ENCODE measurements at regions not wholly inside any gene's neighbourhood (a gene's known extent, or its start where the extent isn't known, plus 50 kb on each side); places are given as distances from the start of the nearest gene placed in this dataset.
"Not testable (repeated sequence)": the region's sequence is repeated elsewhere in the genome, so short reads cannot be mapped to it uniquely, and the experiment has no call there.

- Histone ChIP-seq H3K27ac (no peak overlapping the region), H3K4me1 (replicated peaks in 1 of 2) (no peaks in the 10 kb centered on the region), H3K4me3 (no peak overlapping the region)
- in situ Hi-C loops (cut with MboI; ENCODE audit: low pct_unique_long_range_greater_than_20kb in 2 of 9, low sequenced_read_pairs in 9 of 9, unreplicated experiment in 9 of 9), result loop anchor here in 2 of 9 experiments (25.0 kb wide), 2 partner anchors 319 to 344 kb away; no protein-coding TSS in a partner anchor
- 20 to 100% (median 60%) methylated on average over 1 to 2 of the region's 2 CpGs; no CpG with 5 or more reads in 3 of the 10 experiments for WGBS, 10 experiments
- ATAC-seq (replicated peaks in 6 of 8), result peak in 2 of 8 experiments; percentile 28 to 40
These were observed 201.9 kb upstream of the RBM19 start for GRCh38 chr12:114168061-114168460.

DNA sequence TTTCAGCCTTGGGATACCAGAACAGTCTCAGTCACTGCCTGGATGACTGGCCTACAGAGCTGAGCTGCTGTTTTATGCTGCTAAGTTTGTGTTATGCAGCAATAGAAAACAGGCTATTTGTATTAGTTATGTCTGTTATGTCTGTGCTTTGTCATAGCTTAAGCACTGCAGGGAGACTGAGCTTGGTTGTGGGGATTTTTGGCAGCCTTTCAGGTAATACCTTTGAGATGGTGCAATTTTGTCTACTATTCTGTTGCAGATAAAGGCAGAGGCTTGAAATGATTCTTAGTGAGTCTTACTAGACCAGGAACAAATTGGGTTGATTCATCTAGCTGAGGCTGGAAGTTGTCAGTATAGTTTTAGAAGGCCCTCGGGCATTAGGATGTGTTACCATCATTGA, 201.3 kb upstream of the RBM19 start:
- no peak for ATAC-seq (replicated peaks in 6 of 8)
- H3K27ac ChIP-seq, result no peak overlapping the region
- 0 to 100% (median 60%) methylated on average over 1 of the region's 1 CpG; no CpG with 5 or more reads in 3 of the 10 experiments for WGBS, 10 experiments
- in situ Hi-C loops (cut with MboI; ENCODE audit: low pct_unique_long_range_greater_than_20kb in 2 of 9, low sequenced_read_pairs in 9 of 9, unreplicated experiment in 9 of 9), result loop anchor here in 2 of 9 experiments (25.0 kb wide), 2 partner anchors 320 to 345 kb away; no protein-coding TSS in a partner anchor
- no peak overlapping the region for H3K4me3 ChIP-seq
- H3K4me1 ChIP-seq (replicated peaks in 1 of 2), result no peaks in the 10 kb centered on the region

DNA sequence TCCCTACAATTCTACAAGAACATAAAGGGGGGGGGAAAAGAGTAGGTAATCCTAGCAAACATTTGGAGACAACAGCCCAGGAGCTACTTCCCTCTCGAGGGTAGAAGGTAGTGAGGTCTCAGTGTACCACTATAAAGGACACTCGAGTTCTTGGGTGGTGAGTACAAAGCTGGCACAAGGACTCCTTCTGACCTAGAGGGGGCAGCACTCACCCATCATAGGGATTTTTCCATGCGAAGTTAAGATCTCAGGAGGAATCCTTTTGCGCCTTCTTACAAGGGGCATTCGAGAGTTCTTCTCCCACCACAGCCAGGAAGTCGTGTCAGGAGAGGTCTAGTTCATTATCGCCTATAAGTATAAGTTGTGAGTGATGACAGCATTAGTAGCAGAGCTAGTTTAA, 200.2 kb upstream of the RBM19 start:
- H3K4me1 ChIP-seq (replicated peaks in 1 of 2), result no peaks in the 10 kb centered on the region
- WGBS, 10 experiments, result 0 to 100% (median 17%) methylated on average over 1 to 4 of the region's 7 CpGs; no CpG with 5 or more reads in 3 of the 10 experiments
- no peak overlapping the region for H3K4me3 ChIP-seq
- in situ Hi-C loops (cut with MboI; ENCODE audit: low pct_unique_long_range_greater_than_20kb in 2 of 9, low sequenced_read_pairs in 9 of 9, unreplicated experiment in 9 of 9), result loop anchor here in 2 of 9 experiments (25.0 kb wide), 2 partner anchors 321 to 346 kb away; no protein-coding TSS in a partner anchor
- H3K27ac ChIP-seq, result no peak overlapping the region
- peak in 3 of 8 experiments; percentile 38 to 74 (median 68) for ATAC-seq (replicated peaks in 6 of 8)

GRCh38 chr12:114165921-114166320, 199.8 kb upstream of the RBM19 start:
- in situ Hi-C loops (cut with MboI; ENCODE audit: low pct_unique_long_range_greater_than_20kb in 2 of 9, low sequenced_read_pairs in 9 of 9, unreplicated experiment in 9 of 9), result loop anchor here in 2 of 9 experiments (25.0 kb wide), 2 partner anchors 321 to 346 kb away; no protein-coding TSS in a partner anchor
- Histone ChIP-seq H3K4me3 (no peak overlapping the region), H3K4me1 (replicated peaks in 1 of 2) (no peaks in the 10 kb centered on the region), H3K27ac (no peak overlapping the region)
- no peak for ATAC-seq (replicated peaks in 6 of 8)
- 17 to 86% (median 63%) methylated on average over 1 of the region's 1 CpG; no CpG with 5 or more reads in 5 of the 10 experiments for WGBS, 10 experiments

DNA sequence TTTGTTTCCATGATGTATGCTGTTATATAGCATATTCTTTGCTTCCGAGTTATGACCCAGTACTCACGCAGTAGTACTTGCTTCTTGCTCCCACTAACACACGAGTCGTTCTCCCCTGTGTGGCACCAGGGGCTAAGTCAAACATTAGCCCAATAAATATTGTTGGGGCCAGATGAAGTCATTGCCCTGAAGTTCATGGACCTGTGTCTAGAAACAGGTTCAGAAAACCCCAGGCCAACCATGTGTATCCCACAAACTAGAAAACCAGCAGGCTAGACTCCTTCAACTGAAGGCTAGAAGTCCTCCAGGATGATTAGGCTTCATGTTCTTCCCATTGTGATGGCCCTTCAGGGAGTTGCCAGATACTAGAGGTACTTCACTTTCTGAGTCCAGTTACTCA, 198.2 kb upstream of the RBM19 start:
- Histone ChIP-seq H3K27ac (no peak overlapping the region), H3K4me1 (replicated peaks in 1 of 2) (no peaks in the 10 kb centered on the region), H3K4me3 (no peak overlapping the region)
- 47 to 94% (median 83%) methylated on average over 1 to 4 of the region's 4 CpGs; no CpG with 5 or more reads in 3 of the 10 experiments for WGBS, 10 experiments
- in situ Hi-C loops (cut with MboI; ENCODE audit: low pct_unique_long_range_greater_than_20kb in 2 of 9, low sequenced_read_pairs in 9 of 9, unreplicated experiment in 9 of 9), result loop anchor here in 2 of 9 experiments (25.0 kb wide), 2 partner anchors 323 to 348 kb away; no protein-coding TSS in a partner anchor
- no peak for ATAC-seq (replicated peaks in 6 of 8)

- ATAC-seq (replicated peaks in 6 of 8), result peak in 2 of 8 experiments; percentile 57 to 62
- WGBS, 10 experiments, result 0 to 75% (median 50%) methylated on average over 1 to 4 of the region's 4 CpGs; no CpG with 5 or more reads in 3 of the 10 experiments
- in situ Hi-C loops (cut with MboI; ENCODE audit: low pct_unique_long_range_greater_than_20kb in 2 of 9, low sequenced_read_pairs in 9 of 9, unreplicated experiment in 9 of 9), result loop anchor here in 2 of 9 experiments (25.0 kb wide), 2 partner anchors 324 to 349 kb away; no protein-coding TSS in a partner anchor
- H3K4me3 ChIP-seq, result no peak overlapping the region
- H3K27ac ChIP-seq, result no peak overlapping the region
- H3K4me1 ChIP-seq (replicated peaks in 1 of 2), result no peaks in the 10 kb centered on the region
These were observed 197.6 kb upstream of the RBM19 start for GRCh38 chr12:114163771-114164170.

GRCh38 chr12:114160445-114160844, 194.3 kb upstream of the RBM19 start:
- H3K4me1 ChIP-seq (replicated peaks in 1 of 2), result no peaks in the 10 kb centered on the region

GRCh38 chr12:114152890-114153289, 186.8 kb upstream of the RBM19 start:
- in situ Hi-C loops (cut with MboI; ENCODE audit: low pct_unique_long_range_greater_than_20kb in 2 of 9, low sequenced_read_pairs in 9 of 9, unreplicated experiment in 9 of 9), result loop anchor here in 2 of 9 experiments (25.0 kb wide), 2 partner anchors 334 to 359 kb away; no protein-coding TSS in a partner anchor
- WGBS, 10 experiments, result 0 to 78% (median 25%) methylated on average over 1 to 4 of the region's 4 CpGs; no CpG with 5 or more reads in 2 of the 10 experiments
- Histone ChIP-seq H3K27ac (no peak overlapping the region), H3K4me3 (no peak overlapping the region), H3K4me1 (replicated peaks in 1 of 2) (no peaks in the 10 kb centered on the region)
- ATAC-seq (replicated peaks in 6 of 8), result no peak

More at GRCh38 chr12:114160445-114160844, 194.3 kb upstream of the RBM19 start:
- in situ Hi-C loops (cut with MboI; ENCODE audit: low pct_unique_long_range_greater_than_20kb in 2 of 9, low sequenced_read_pairs in 9 of 9, unreplicated experiment in 9 of 9), result loop anchor here in 2 of 9 experiments (25.0 kb wide), 2 partner anchors 327 to 352 kb away; no protein-coding TSS in a partner anchor
- no peak overlapping the region for H3K4me3 ChIP-seq
- no peak overlapping the region for H3K27ac ChIP-seq
- ATAC-seq (replicated peaks in 6 of 8), result peak in 2 of 8 experiments; percentile 86 to 93
- 33 to 70% (median 55%) methylated on average over 1 to 3 of the region's 3 CpGs; no CpG with 5 or more reads in 4 of the 10 experiments for WGBS, 10 experiments

GRCh38 chr12:114152066-114152465, 185.9 kb upstream of the RBM19 start:
- H3K27ac ChIP-seq, result no peak overlapping the region
- in situ Hi-C loops (cut with MboI; ENCODE audit: low pct_unique_long_range_greater_than_20kb in 2 of 9, low sequenced_read_pairs in 9 of 9, unreplicated experiment in 9 of 9), result loop anchor here in 2 of 9 experiments (25.0 kb wide), 2 partner anchors 335 to 360 kb away; no protein-coding TSS in a partner anchor
- ATAC-seq (replicated peaks in 6 of 8), result no peak
- H3K4me3 ChIP-seq, result no peak overlapping the region
- 0 to 29% (median 14%) methylated on average over 1 of the region's 1 CpG; no CpG with 5 or more reads in 4 of the 10 experiments for WGBS, 10 experiments
- H3K4me1 ChIP-seq (replicated peaks in 1 of 2), result no peaks in the 10 kb centered on the region

- not testable (repeated sequence) for H3K4me1 ChIP-seq (replicated peaks in 1 of 2); H3K4me3 ChIP-seq; H3K27ac ChIP-seq; ATAC-seq (replicated peaks in 6 of 8)
- in situ Hi-C loops (cut with MboI; ENCODE audit: low pct_unique_long_range_greater_than_20kb in 2 of 9, low sequenced_read_pairs in 9 of 9, unreplicated experiment in 9 of 9), result loop anchor here in 2 of 9 experiments (25.0 kb wide), 2 partner anchors 337 to 362 kb away; no protein-coding TSS in a partner anchor
These were observed 184.5 kb upstream of the RBM19 start for GRCh38 chr12:114150584-114150983.

DNA sequence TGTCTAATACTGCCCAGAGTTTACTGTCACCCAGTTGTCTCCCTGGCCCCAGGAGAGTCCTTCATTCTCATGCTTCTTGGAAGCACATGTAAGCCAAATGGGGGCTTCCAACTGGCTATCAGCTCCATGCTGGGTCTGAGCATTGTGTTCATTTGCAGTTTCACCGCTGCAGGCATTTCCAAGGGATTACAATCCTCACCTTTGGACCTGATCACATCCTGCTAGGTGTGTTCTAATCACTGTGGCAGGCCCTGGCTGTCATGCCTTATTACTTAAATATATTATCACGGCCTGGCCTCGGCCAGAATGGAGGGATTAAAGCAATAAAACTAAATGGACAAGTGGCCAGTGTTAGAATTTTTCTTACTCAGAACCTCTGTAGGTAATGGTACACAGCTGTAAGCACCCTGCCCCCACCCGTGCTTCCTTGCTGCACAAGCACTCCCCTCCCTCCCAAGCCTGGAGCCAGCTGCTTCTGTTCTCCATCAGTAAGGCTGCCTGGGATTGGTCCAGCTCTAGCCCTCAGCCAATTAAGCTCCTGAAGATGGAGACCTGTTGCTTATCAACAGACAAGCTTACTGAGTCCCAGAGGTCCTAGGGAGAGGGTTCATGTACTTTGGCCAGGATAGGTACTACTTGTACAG, 175.9 kb upstream of the RBM19 start:
- Histone ChIP-seq H3K27ac (no peak overlapping the region), H3K4me1 (replicated peaks in 1 of 2) (no peaks in the 10 kb centered on the region), H3K4me3 (no peak overlapping the region)
- ATAC-seq (replicated peaks in 6 of 8), result no peak
- in situ Hi-C loops (cut with MboI; ENCODE audit: low pct_unique_long_range_greater_than_20kb in 2 of 9, low sequenced_read_pairs in 9 of 9, unreplicated experiment in 9 of 9), result no loop called here
- WGBS, 10 experiments, result 10 to 80% (median 58%) methylated on average over 1 to 3 of the region's 4 CpGs; no CpG with 5 or more reads in 4 of the 10 experiments

DNA sequence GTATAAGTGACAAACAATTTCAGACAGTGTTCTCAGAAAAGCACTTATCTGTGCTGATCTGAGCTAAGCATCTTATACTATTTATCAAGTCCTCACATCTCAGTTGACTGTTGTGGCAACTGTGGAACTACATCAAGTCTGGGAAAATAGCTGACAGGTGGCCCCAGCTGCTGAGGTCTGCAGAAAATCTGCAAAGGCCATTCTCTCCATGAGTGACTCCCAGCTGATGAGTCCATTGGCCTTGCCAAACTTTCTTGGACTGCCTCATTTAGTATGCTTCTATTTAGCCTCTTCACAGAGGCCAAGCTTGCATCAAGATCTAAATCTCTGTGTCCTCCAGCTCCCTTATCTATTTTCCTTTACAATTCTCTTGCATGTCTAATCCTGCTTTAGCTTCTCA, 174.5 kb upstream of the RBM19 start:
- Histone ChIP-seq H3K4me1 (replicated peaks in 1 of 2) (no peaks in the 10 kb centered on the region), H3K27ac (no peak overlapping the region), H3K4me3 (no peak overlapping the region)
- no peak for ATAC-seq (replicated peaks in 6 of 8)
- in situ Hi-C loops (cut with MboI; ENCODE audit: low pct_unique_long_range_greater_than_20kb in 2 of 9, low sequenced_read_pairs in 9 of 9, unreplicated experiment in 9 of 9), result no loop called here

DNA sequence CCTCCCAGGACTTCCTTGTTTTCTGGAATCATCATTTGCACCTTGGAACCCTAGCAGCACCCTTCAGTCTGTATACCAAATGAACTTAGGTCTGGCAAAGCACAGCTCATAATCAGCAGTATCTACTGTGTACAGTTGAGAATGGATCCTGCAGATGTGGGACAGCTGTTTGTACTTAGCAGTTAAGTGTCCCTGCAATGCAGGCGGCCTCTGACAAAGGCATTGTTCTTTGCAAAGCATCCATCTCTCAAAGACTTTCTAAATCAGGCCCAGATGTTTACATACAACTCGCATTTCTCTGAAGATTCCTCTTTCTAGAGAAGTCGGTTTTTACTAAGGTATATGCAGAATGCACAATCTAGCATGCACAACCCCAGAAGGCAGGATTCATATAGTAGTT, 170.5 kb upstream of the RBM19 start:
- 0 to 60% (median 37%) methylated on average over 1 to 3 of the region's 3 CpGs; no CpG with 5 or more reads in 3 of the 10 experiments for WGBS, 10 experiments
- no peak overlapping the region for H3K27ac ChIP-seq
- H3K4me3 ChIP-seq, result no peak overlapping the region
- peak in 2 of 8 experiments; percentile 57 to 70 for ATAC-seq (replicated peaks in 6 of 8)
- H3K4me1 ChIP-seq (replicated peaks in 1 of 2), result no peaks in the 10 kb centered on the region
- in situ Hi-C loops (cut with MboI; ENCODE audit: low pct_unique_long_range_greater_than_20kb in 2 of 9, low sequenced_read_pairs in 9 of 9, unreplicated experiment in 9 of 9), result no loop called here

Data from motor neuron (in vitro differentiated cells).